ENCODE measurements at regions not wholly inside any gene's neighbourhood (a gene's known extent, or its start where the extent isn't known, plus 50 kb on each side); places are given as distances from the start of the nearest gene placed in this dataset.
A peak's percentile ranks its signal among the peaks of the same experiment; 100 is the strongest.

- no peak for TF ChIP-seq CTCF (conservative IDR thresholded peaks at IDR 0.05; ENCODE audit: control insufficient read depth, insufficient read depth, low read depth, low read length)
- no peak for DNase-seq (ENCODE audit: low read depth)
- no peak overlapping the region for H3K4me3 ChIP-seq (ENCODE audit: control insufficient read depth, low read depth, low read length)
These were observed 391.1 kb upstream of the NPVF start for GRCh38 chr7:25619381-25619780.

- DNase-seq (ENCODE audit: low read depth): no peak
- H3K4me3 ChIP-seq (ENCODE audit: control insufficient read depth, low read depth, low read length): no peak overlapping the region
These were observed 391.9 kb upstream of the NPVF start for GRCh38 chr7:25619963-25620799.

GRCh38 chr7:25621993-25622392, 393.7 kb upstream of the NPVF start:
- no peak for DNase-seq (ENCODE audit: low read depth)
- TF ChIP-seq CTCF (conservative IDR thresholded peaks at IDR 0.05; ENCODE audit: control insufficient read depth, insufficient read depth, low read depth, low read length): no peak

More at GRCh38 chr7:25619963-25620799, 391.9 kb upstream of the NPVF start:
- TF ChIP-seq CTCF (conservative IDR thresholded peaks at IDR 0.05; ENCODE audit: control insufficient read depth, insufficient read depth, low read depth, low read length): no peak

GRCh38 chr7:25622695-25623094, 394.4 kb upstream of the NPVF start:
- H3K4me3 ChIP-seq (ENCODE audit: control insufficient read depth, low read depth, low read length): no peak overlapping the region
- TF ChIP-seq CTCF (conservative IDR thresholded peaks at IDR 0.05; ENCODE audit: control insufficient read depth, insufficient read depth, low read depth, low read length): no peak
- no peak for DNase-seq (ENCODE audit: low read depth)

More at GRCh38 chr7:25621993-25622392, 393.7 kb upstream of the NPVF start:
- no peak overlapping the region for H3K4me3 ChIP-seq (ENCODE audit: control insufficient read depth, low read depth, low read length)

GRCh38 chr7:25624051-25624450, 395.8 kb upstream of the NPVF start:
- no peak overlapping the region for H3K4me3 ChIP-seq (ENCODE audit: control insufficient read depth, low read depth, low read length)
- TF ChIP-seq CTCF (conservative IDR thresholded peaks at IDR 0.05; ENCODE audit: control insufficient read depth, insufficient read depth, low read depth, low read length): no peak
- DNase-seq (ENCODE audit: low read depth): peak; percentile 4

GRCh38 chr7:25624833-25625232, 396.5 kb upstream of the NPVF start:
- no peak for TF ChIP-seq CTCF (conservative IDR thresholded peaks at IDR 0.05; ENCODE audit: control insufficient read depth, insufficient read depth, low read depth, low read length)
- peak; percentile 28 for DNase-seq (ENCODE audit: low read depth)
- no peak overlapping the region for H3K4me3 ChIP-seq (ENCODE audit: control insufficient read depth, low read depth, low read length)
